ENCODE measurements at regions not wholly inside any gene's neighbourhood (a gene's known extent, or its start where the extent isn't known, plus 50 kb on each side); places are given as distances from the start of the nearest gene placed in this dataset.

DNA sequence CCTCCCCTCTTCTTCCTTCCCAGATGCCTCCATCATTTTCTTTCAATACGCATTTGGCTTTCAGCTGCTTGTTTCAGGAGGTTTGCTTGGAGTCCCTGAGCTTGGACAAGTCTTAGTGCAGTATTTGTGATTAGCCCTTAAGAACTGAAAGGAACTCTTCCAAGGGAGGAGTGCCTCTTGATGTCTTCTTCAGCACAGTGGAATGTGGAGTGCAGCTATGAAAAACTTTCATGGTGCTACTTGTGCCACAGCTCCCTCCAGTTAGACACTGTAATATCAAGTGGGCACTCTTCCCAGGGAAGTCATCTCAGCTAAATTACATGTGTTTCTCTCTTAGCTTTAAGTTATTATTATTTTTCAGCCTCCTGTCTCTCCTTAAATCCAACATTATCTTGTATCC, 173.1 kb downstream of the NECTIN3 start:
- Mint-ChIP-seq H3K27ac (no peak overlapping the region), H3K4me1 (peaks cover 10% of the 10 kb centered on the region), H3K4me3 (no peak overlapping the region), H3K9me3 (peaks cover 16% of the 10 kb centered on the region), H3K36me3 (peaks cover 4% of the 10 kb centered on the region), H3K27me3 (no peaks in the 10 kb centered on the region)
- no peak for DNase-seq

DNA sequence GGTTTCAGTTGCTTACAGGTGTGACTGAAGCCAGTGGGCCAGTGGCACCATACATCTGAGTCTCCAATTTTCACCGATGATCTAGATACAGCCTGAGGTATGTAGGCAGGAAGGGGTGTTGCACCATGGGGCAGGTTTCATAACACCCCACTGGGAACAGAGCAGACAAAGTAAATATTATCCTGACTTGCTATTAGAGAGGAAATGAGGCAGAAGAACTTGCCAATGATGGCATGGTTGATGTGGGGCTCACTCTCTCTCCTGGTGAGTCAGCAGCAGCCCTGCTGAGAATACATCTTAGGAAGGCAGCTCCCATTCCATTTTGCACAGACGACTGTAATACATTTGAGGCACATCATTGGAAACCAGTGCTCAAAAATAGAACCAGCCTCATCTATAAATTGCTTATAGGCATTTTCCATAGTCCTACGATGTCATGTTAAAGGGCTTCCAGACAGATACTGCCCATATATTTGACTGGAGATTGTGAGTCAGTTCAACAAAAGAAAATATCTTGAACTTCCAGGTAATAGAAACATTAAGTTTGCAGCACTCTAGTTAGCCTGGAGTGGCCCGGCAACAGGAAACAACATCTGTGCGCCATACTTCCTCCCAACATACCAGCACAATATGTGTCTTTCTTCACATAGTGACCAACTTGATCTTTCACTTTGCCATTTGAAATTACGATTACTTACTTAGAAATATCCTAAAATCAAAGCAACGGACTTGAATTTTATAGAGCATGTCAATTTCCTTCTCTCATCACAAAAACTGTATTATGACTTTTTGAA, 175.5 kb downstream of the NECTIN3 start:
- DNase-seq = no peak
- H3K9me3 Mint-ChIP-seq = peaks cover 7% of the 10 kb centered on the region
- H3K4me1 Mint-ChIP-seq = peaks cover 10% of the 10 kb centered on the region
- H3K36me3 Mint-ChIP-seq = no peaks in the 10 kb centered on the region
- no peak overlapping the region for H3K27ac Mint-ChIP-seq
- no peaks in the 10 kb centered on the region for H3K27me3 Mint-ChIP-seq
- H3K4me3 Mint-ChIP-seq = no peak overlapping the region

DNA sequence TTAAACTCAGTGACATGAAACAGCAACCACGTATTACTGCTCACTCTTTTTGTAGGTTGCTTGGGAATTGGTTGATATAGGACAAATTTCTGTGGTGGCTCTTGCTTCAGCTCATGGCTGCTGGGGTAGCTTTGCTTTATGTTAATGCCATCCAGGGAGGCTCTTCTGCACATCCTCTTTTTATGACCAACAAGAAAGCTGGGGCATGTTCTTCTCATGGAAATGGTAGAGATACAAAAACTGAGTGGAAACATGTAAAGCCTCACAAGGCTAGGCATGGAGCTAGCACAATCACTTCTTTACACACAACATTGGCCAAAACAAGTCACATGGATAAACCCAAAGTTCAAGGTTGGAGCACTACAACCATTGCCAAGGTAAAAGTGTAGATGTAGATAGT, 176.8 kb downstream of the NECTIN3 start:
- Mint-ChIP-seq H3K4me1 (peaks cover 19% of the 10 kb centered on the region), H3K9me3 (peaks cover 4% of the 10 kb centered on the region), H3K27ac (no peak overlapping the region), H3K27me3 (no peaks in the 10 kb centered on the region), H3K4me3 (no peak overlapping the region), H3K36me3 (no peaks in the 10 kb centered on the region)
- no peak for DNase-seq

DNA sequence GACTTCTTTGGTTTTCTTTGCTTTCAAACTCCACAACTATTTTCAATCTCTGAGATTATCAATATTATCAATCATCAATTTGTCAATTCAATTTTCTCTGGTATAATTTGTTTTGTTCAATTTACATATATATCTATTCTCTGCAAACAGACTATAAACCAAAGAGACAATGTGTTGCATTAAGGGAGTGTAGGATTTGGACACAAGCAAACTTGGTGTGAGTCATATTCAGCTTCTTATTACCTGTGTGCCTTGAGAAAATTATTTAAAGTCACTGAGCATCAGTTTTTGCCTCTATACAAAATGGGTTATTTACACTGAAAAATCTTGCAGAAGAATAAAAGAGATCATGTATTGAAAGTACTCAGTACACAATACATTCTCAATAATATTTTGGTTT, 177.8 kb downstream of the NECTIN3 start:
- Mint-ChIP-seq H3K4me1 (peaks cover 28% of the 10 kb centered on the region), H3K27me3 (no peaks in the 10 kb centered on the region), H3K4me3 (no peak overlapping the region), H3K9me3 (peaks cover 2% of the 10 kb centered on the region), H3K27ac (no peak overlapping the region), H3K36me3 (no peaks in the 10 kb centered on the region)
- no peak for DNase-seq

DNA sequence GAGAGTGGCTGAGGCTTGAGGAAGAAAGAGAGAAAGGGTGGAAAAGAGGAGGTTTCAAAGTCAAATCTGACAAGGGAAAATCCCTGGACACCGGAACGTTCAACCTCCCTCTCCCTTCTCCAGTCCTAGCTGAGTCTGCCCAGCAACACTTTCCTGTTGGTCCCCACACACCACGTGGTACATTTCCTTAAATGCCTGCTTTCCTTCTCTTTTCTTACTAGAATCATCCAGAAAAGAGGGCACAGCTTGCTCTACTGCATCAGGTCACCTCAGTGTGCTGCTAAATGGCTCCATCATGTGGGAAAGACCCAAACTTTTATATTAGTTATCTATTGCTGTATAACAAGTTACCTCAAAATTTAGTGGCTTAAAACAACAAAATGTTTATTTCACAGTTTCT, 181.2 kb downstream of the NECTIN3 start:
- Mint-ChIP-seq H3K9me3 (no peaks in the 10 kb centered on the region), H3K4me1 (peaks cover 23% of the 10 kb centered on the region), H3K36me3 (no peaks in the 10 kb centered on the region), H3K27me3 (no peaks in the 10 kb centered on the region), H3K27ac (no peak overlapping the region), H3K4me3 (no peak overlapping the region)
- DNase-seq = no peak

DNA sequence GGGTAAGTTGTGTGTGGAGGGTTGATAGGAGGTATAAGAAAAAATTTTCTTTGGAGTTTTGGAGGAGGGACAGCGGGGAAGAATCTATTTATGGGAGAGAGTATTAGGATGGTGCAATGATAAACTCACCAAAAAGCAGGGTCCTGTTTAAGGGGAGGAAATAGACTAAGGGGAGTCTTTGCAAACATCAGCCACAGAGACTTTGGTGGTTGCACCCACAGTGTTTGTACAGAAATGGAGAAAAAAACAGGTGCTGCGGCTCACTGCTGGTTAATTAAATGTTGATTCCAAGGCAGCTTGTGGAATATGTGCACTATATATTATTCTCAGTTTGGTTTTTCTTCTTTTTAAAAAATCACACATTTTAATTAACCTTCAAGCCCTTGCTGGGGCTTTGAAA, 182.1 kb downstream of the NECTIN3 start:
- Mint-ChIP-seq H3K27me3 (no peaks in the 10 kb centered on the region), H3K4me1 (peaks cover 23% of the 10 kb centered on the region), H3K27ac (no peak overlapping the region), H3K9me3 (no peaks in the 10 kb centered on the region), H3K36me3 (no peaks in the 10 kb centered on the region), H3K4me3 (no peak overlapping the region)
- DNase-seq = no peak

DNA sequence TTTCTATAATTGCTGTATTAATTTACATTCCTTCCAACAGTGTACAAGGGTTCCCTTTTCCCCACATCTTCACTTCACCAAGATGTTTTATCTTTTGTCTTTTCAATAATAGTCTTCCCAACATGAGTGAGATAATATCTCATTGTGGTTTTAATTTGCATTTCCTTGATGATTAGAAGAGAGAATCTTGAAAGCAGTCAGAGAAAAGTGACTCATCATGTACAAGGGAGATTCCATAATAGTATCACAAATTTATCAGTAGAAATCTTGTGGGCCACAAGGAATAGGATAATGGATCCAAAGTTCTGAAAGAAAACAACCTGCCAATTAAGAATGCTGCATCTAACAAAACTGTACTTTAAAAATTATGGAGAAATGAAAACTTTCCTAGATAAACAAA, 189.3 kb downstream of the NECTIN3 start:
- H3K27me3 Mint-ChIP-seq = no peaks in the 10 kb centered on the region
- DNase-seq = no peak
- H3K27ac Mint-ChIP-seq = no peak overlapping the region
- peaks cover 16% of the 10 kb centered on the region for H3K9me3 Mint-ChIP-seq
- peaks cover 3% of the 10 kb centered on the region for H3K36me3 Mint-ChIP-seq
- peaks cover 12% of the 10 kb centered on the region for H3K4me1 Mint-ChIP-seq
- H3K4me3 Mint-ChIP-seq = no peak overlapping the region

DNA sequence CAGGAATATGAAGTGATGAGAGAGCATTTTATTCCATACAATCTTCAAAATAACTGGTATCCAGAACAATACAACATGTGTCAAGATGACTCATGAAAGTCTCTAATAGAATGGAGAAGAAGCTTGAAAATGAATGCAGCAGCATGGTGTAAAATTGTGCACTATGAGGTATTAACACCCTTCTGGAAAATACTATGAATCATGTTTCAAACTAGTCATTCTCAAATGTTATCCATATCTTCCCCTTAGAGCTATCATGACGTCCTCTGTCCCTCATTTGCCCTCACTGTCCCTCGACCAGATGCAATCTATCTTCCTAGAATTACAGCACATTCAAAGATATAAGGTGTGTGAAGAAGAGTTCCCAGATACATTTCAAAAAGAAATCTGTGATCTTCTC, 198.2 kb downstream of the NECTIN3 start:
- DNase-seq = no peak
- H3K9me3 Mint-ChIP-seq = peaks cover 7% of the 10 kb centered on the region
- no peak overlapping the region for H3K27ac Mint-ChIP-seq
- H3K27me3 Mint-ChIP-seq = no peaks in the 10 kb centered on the region
- H3K36me3 Mint-ChIP-seq = no peaks in the 10 kb centered on the region
- no peak overlapping the region for H3K4me3 Mint-ChIP-seq
- peaks cover 2% of the 10 kb centered on the region for H3K4me1 Mint-ChIP-seq

DNA sequence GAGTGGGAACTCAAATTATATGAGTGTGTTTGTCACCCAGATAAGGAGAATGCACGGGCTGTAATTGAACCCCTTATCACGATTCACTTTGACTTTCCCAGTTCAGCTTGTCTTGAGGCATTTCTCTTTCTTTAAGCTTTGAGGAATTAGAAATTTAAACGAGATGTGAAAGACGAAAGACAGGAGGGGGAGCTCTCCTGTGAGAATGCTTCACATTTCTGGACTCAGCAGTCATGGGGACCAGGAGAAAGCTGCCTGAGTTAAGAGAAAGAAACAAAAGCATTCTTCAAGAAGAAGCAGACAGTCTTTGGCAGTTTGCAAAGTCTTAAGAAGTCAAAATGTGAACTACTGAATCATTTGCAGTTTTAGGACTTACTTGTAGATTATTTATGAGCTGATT, 205.6 kb downstream of the NECTIN3 start:
- no peak overlapping the region for H3K27ac Mint-ChIP-seq
- no peaks in the 10 kb centered on the region for H3K9me3 Mint-ChIP-seq
- DNase-seq = no peak
- H3K27me3 Mint-ChIP-seq = no peaks in the 10 kb centered on the region
- no peaks in the 10 kb centered on the region for H3K36me3 Mint-ChIP-seq
- H3K4me3 Mint-ChIP-seq = no peak overlapping the region
- peaks cover 16% of the 10 kb centered on the region for H3K4me1 Mint-ChIP-seq

DNA sequence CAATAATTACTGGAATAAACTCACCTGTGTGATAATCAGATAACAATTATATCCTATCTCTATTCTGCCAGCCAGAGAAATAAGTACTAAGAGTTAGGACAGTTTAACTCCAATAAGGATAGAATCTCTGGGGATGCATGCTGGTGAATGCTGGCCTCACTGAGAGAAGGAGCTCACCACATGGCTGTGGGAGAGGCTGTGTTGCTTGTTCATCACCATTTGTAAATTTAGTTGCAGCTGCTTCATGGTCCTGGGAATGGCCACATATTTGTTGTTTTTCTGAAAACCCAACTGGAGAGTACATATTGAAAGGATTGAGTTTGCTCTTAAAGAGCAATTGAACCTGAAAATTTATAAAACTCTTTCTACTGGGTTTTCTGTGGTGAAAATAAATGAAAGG, 207.3 kb downstream of the NECTIN3 start:
- Mint-ChIP-seq H3K27me3 (no peaks in the 10 kb centered on the region), H3K4me3 (no peak overlapping the region), H3K9me3 (no peaks in the 10 kb centered on the region), H3K4me1 (peaks cover 21% of the 10 kb centered on the region), H3K27ac (no peak overlapping the region), H3K36me3 (no peaks in the 10 kb centered on the region)
- no peak for DNase-seq

DNA sequence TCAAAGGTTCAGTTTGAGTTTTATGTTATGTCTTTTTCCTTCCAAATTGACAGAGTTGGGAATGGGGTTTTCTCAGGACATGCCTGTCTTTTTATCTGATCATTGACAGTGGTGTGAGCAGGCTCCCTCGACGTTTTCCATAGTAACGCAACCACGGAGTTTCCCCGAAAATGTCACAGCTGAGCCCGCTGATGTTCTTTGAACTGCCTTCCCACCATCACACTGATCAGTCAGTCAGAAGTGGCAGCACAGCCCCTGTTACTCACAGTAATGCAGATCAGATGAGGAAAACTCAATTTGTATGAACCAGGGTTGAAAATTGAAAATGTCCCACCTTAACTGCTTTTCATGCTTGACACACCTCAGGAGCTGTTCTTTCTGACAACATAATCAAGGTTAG, 210.4 kb downstream of the NECTIN3 start:
- H3K9me3 Mint-ChIP-seq = no peaks in the 10 kb centered on the region
- no peak overlapping the region for H3K27ac Mint-ChIP-seq
- H3K4me1 Mint-ChIP-seq = peaks cover 27% of the 10 kb centered on the region
- DNase-seq = peak; percentile 9
- no peak overlapping the region for H3K4me3 Mint-ChIP-seq
- no peaks in the 10 kb centered on the region for H3K27me3 Mint-ChIP-seq
- H3K36me3 Mint-ChIP-seq = no peaks in the 10 kb centered on the region

DNA sequence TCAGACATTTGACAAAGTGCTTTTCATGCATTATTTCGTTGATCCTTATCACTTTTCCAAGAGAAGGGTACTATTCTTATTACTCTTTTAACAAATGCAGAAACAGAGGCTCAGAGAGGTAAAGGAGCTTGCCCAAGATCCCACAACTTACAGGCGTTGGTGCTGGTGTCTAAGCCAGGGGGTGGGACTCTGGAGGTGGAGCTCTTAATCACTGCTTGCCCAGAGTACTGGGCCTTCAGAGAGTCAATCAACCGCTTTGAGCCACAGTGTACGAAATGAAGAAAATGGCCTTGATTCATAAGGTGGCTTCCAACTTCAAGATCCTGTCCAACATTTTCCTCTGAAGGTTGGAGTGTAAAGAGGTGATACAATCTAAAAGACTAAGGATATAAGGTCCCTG, 211.5 kb downstream of the NECTIN3 start:
- no peak for DNase-seq
- H3K4me1 Mint-ChIP-seq = peaks cover 22% of the 10 kb centered on the region
- H3K36me3 Mint-ChIP-seq = no peaks in the 10 kb centered on the region
- H3K4me3 Mint-ChIP-seq = no peak overlapping the region
- no peaks in the 10 kb centered on the region for H3K9me3 Mint-ChIP-seq
- no peak overlapping the region for H3K27ac Mint-ChIP-seq
- H3K27me3 Mint-ChIP-seq = no peaks in the 10 kb centered on the region

DNA sequence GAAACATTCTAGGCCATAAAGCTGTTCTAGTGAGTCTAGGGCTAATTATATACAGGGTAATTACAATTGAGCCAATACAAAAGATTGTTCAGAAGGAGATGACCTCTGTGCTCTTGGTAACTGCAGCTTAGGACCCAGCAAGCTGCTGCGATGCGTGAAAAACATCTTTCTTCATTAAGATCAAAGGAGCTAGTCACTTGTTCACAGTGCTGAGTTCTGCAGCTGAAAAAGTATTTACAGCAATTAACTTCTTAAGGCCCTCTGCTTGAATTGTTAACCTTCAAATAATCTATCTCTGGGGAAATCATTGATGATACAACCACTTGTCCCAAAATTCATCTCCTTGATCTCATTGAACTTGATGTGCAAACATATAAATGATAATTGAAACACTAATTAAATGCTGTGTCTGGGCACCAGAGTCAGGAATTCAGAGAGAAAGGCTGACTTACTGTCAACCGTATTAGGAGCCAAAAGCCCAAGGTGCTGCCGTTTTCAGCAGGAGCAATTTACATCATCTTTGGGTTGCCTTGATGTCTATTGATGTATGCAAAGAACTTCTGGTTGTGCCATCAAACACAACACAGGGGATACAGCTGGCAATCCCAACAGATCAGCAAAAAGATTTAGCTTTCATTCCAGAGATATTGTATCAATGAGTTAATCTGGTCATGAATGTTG, 213.0 kb downstream of the NECTIN3 start:
- Mint-ChIP-seq H3K36me3 (no peaks in the 10 kb centered on the region), H3K4me1 (peaks cover 20% of the 10 kb centered on the region), H3K27me3 (no peaks in the 10 kb centered on the region), H3K27ac (no peak overlapping the region), H3K4me3 (no peak overlapping the region), H3K9me3 (no peaks in the 10 kb centered on the region)
- no peak for DNase-seq

DNA sequence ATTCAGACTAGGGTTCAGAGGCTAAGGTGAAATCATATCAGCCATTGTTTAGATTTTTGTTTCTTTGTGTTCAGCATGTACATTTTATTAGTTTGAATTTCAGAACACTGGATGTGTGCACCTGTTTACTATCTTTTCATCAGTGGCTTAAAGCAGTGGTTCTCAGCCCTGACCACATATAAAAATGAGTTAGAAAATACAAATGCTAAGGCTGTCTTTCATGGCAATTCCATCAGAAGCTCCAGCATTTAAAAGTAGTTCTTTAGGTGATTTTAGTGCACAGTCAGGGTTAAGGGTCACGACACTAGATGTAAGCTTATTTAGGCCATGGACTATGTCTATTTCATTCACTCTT, 213.5 kb downstream of the NECTIN3 start:
- Mint-ChIP-seq H3K27me3 (no peaks in the 10 kb centered on the region), H3K36me3 (no peaks in the 10 kb centered on the region), H3K4me1 (peaks cover 20% of the 10 kb centered on the region), H3K27ac (no peak overlapping the region), H3K9me3 (no peaks in the 10 kb centered on the region), H3K4me3 (no peak overlapping the region)
- DNase-seq = no peak

DNA sequence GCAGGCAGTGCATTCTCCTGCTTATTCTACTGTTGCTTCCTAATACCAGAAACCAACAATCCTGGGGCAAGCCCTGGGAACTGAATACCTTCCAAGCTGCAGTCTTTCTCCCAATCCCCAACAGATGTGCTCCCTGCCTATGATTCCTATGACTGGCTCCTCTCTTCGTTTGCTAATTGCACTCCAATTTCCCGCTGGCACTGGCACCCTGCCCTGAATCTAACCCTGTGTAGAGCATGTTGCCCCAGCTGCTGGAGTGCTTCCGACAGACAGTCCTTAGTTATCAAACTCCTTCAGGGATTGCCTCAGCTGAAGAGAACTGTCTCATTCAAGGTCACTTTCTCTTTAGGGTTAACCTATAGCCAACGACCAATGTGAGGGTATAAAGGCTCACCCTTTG, 214.1 kb downstream of the NECTIN3 start:
- peaks cover 20% of the 10 kb centered on the region for H3K4me1 Mint-ChIP-seq
- H3K27me3 Mint-ChIP-seq = no peaks in the 10 kb centered on the region
- H3K9me3 Mint-ChIP-seq = no peaks in the 10 kb centered on the region
- no peak overlapping the region for H3K27ac Mint-ChIP-seq
- no peak overlapping the region for H3K4me3 Mint-ChIP-seq
- no peaks in the 10 kb centered on the region for H3K36me3 Mint-ChIP-seq
- DNase-seq = no peak

DNA sequence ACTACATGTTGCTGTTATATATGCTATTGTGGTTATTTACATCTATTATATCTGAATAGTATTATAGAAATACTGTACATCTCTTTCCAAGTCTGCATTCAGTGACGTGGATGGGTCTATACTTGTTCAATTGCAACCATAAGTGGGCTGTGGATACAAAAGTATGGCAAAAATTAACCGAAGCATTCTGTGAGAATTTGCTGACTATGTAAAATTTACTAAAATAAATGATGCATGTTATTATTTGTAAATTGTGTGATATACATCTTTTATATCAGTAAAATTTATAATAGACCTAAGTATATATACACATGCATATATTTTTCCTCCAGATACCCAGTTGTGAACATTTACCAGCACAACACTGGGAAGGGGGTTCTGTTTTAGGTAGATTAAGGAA, 215.1 kb downstream of the NECTIN3 start:
- DNase-seq = no peak
- H3K27ac Mint-ChIP-seq = no peak overlapping the region
- H3K4me3 Mint-ChIP-seq = no peak overlapping the region
- no peaks in the 10 kb centered on the region for H3K9me3 Mint-ChIP-seq
- H3K27me3 Mint-ChIP-seq = no peaks in the 10 kb centered on the region
- H3K36me3 Mint-ChIP-seq = no peaks in the 10 kb centered on the region
- H3K4me1 Mint-ChIP-seq = peaks cover 20% of the 10 kb centered on the region

Data from activated naive CD8-positive, alpha-beta T cell treated with anti-CD3 and anti-CD28 coated beads for 36 hours (primary cell).